Stomach (tissue), 4 donors: ENCODE measurements at regions not wholly inside any gene's neighbourhood (a gene's known extent, or its start where the extent isn't known, plus 50 kb on each side); places are given as distances from the start of the nearest gene placed in this dataset.

Experiments used
- CTCF ChIP-seq, 7 experiments: fragments of 450-650 bp in 4 of 7; fragments of 200-600 bp in 3 of 7; sonication (generic) in 3 of 7; IDR thresholded peaks; one replicate each; pipeline ENCODE4 v1.5.1; 2016 to 2019; ENCODE audit warnings: antibody characterized with exemption in 7 of 7, control low read depth in 2 of 7, mild to moderate bottlenecking in 1 of 7
- POLR2AphosphoS5 ChIP-seq, 3 donors: sonication (generic); formaldehyde crosslinking; IDR thresholded peaks; one replicate each; pipeline ENCODE4 v1.6.1; 2016; ENCODE audit warnings: antibody characterized with exemption in 3 of 3

GRCh38 chr11:87405843-87406242 lies 368.1 kb downstream of the TMEM135 start:
- TF ChIP-seq CTCF (IDR thresholded peaks at IDR 0.05) (no peak), POLR2AphosphoS5 (IDR thresholded peaks at IDR 0.05) (no peak)
